ENCODE measurements at regions not wholly inside any gene's neighbourhood (a gene's known extent, or its start where the extent isn't known, plus 50 kb on each side); places are given as distances from the start of the nearest gene placed in this dataset.

DNA sequence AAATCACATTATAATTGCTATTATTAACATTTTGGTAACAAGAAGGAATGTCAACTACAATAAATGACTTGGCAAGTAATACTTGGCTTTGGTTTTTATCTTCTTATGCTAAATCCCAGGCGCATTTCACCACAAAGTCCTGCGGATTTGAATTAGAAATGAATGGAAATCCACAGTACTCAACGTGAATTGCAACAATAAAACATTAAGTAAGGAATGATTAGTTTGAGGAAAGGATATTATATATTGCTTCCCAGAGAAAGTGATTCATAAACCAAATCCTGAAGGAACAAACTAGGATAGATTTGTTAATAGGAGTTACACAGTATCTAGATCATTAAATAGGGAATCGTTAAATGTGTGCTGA lies 1089.7 kb downstream of the TRHDE start:
- Histone ChIP-seq H3K27ac (ENCODE audit: low read length) (no peak overlapping the region), H3K27me3 (ENCODE audit: control insufficient read depth, insufficient read depth, low read length) (no peaks in the 10 kb centered on the region), H3K4me1 (ENCODE audit: control insufficient read depth, insufficient read depth, low read length) (no peaks in the 10 kb centered on the region), H3K9me3 (ENCODE audit: control insufficient read depth, insufficient read depth, low read depth, low read length) (no peaks in the 10 kb centered on the region), H3K4me3 (ENCODE audit: low read depth in 2 of 2, low read length in 2 of 2) (no peak overlapping the region), H3K36me3 (ENCODE audit: control insufficient read depth, insufficient read depth, low read length) (no peaks in the 10 kb centered on the region)
- intact Hi-C loops (cut with micrococcal nuclease; ENCODE audit: unreplicated experiment), result no loop called here
- ATAC-seq, result no peak
- BruUV-seq (replicated peaks), result no TSS peak
- in situ Hi-C loops (cut with HindIII; ENCODE audit: low pct_unique_long_range_greater_than_20kb, low sequenced_read_pairs), result no loop called here
- CTCF ChIA-PET, result no interaction called here
- POLR2A ChIA-PET, result no interaction called here
- no peak for DNase-seq (ENCODE audit: low read depth, low spot score)
- TF ChIP-seq TCF7L2 (IDR thresholded peaks at IDR 0.05; ENCODE audit: low read depth, low read length) (no peak), SIN3A (IDR thresholded peaks at IDR 0.05; ENCODE audit: borderline replicate concordance, insufficient read depth, low read depth, low read length) (no peak)

DNA sequence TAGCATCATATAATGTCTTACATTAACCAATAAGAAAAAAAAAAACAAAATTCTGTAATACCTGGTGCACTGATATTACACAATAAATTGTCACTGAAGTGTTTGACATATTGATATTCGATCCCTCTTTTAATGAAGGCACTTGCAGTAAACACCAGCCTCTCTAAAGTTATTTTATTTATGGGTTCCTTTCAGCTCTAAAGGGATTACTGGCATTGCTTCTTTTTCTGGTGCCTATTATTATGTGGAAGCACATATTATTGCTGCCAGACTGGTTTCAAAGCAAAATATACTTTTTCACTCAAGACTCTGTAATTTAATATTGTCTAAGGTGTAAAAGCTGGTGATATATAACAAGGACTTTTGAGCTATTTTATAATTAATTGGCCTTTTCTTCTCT lies 1090.5 kb downstream of the TRHDE start:
- no peak overlapping the region for H3K27ac ChIP-seq (ENCODE audit: low read length)
- BruUV-seq (replicated peaks), result no TSS peak
- ChIA-PET POLR2A (no interaction called here), CTCF (no interaction called here)
- H3K27me3 ChIP-seq (ENCODE audit: control insufficient read depth, insufficient read depth, low read length), result no peaks in the 10 kb centered on the region
- in situ Hi-C loops (cut with HindIII; ENCODE audit: low pct_unique_long_range_greater_than_20kb, low sequenced_read_pairs) (no loop called here), intact Hi-C loops (cut with micrococcal nuclease; ENCODE audit: unreplicated experiment) (no loop called here)
- no peak for DNase-seq (ENCODE audit: low read depth, low spot score)
- no peaks in the 10 kb centered on the region for H3K9me3 ChIP-seq (ENCODE audit: control insufficient read depth, insufficient read depth, low read depth, low read length)
- TF ChIP-seq, protein P1, sequence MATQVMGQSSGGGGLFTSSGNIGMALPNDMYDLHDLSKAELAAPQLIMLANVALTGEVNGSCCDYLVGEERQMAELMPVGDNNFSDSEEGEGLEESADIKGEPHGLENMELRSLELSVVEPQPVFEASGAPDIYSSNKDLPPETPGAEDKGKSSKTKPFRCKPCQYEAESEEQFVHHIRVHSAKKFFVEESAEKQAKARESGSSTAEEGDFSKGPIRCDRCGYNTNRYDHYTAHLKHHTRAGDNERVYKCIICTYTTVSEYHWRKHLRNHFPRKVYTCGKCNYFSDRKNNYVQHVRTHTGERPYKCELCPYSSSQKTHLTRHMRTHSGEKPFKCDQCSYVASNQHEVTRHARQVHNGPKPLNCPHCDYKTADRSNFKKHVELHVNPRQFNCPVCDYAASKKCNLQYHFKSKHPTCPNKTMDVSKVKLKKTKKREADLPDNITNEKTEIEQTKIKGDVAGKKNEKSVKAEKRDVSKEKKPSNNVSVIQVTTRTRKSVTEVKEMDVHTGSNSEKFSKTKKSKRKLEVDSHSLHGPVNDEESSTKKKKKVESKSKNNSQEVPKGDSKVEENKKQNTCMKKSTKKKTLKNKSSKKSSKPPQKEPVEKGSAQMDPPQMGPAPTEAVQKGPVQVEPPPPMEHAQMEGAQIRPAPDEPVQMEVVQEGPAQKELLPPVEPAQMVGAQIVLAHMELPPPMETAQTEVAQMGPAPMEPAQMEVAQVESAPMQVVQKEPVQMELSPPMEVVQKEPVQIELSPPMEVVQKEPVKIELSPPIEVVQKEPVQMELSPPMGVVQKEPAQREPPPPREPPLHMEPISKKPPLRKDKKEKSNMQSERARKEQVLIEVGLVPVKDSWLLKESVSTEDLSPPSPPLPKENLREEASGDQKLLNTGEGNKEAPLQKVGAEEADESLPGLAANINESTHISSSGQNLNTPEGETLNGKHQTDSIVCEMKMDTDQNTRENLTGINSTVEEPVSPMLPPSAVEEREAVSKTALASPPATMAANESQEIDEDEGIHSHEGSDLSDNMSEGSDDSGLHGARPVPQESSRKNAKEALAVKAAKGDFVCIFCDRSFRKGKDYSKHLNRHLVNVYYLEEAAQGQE (IDR thresholded peaks at IDR 0.05; ENCODE audit: insufficient read depth in 1 of 2, low read depth in 2 of 2, low read length in 1 of 2), result no peak
- TF ChIP-seq POLR2AphosphoS5 (IDR thresholded peaks at IDR 0.05; ENCODE audit: low read depth, low read length), result no peak
- no peak for TF ChIP-seq SIN3A (IDR thresholded peaks at IDR 0.05; ENCODE audit: borderline replicate concordance, insufficient read depth, low read depth, low read length)
- TF ChIP-seq, protein P2, sequence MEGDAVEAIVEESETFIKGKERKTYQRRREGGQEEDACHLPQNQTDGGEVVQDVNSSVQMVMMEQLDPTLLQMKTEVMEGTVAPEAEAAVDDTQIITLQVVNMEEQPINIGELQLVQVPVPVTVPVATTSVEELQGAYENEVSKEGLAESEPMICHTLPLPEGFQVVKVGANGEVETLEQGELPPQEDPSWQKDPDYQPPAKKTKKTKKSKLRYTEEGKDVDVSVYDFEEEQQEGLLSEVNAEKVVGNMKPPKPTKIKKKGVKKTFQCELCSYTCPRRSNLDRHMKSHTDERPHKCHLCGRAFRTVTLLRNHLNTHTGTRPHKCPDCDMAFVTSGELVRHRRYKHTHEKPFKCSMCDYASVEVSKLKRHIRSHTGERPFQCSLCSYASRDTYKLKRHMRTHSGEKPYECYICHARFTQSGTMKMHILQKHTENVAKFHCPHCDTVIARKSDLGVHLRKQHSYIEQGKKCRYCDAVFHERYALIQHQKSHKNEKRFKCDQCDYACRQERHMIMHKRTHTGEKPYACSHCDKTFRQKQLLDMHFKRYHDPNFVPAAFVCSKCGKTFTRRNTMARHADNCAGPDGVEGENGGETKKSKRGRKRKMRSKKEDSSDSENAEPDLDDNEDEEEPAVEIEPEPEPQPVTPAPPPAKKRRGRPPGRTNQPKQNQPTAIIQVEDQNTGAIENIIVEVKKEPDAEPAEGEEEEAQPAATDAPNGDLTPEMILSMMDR (IDR thresholded peaks at IDR 0.05), result no peak
- no peak for TF ChIP-seq TCF7L2 (IDR thresholded peaks at IDR 0.05; ENCODE audit: low read depth, low read length)
- H3K36me3 ChIP-seq (ENCODE audit: control insufficient read depth, insufficient read depth, low read length), result no peaks in the 10 kb centered on the region
- ATAC-seq, result no peak
- no peak overlapping the region for H3K4me3 ChIP-seq (ENCODE audit: low read depth in 2 of 2, low read length in 2 of 2)
- no peaks in the 10 kb centered on the region for H3K4me1 ChIP-seq (ENCODE audit: control insufficient read depth, insufficient read depth, low read length)

DNA sequence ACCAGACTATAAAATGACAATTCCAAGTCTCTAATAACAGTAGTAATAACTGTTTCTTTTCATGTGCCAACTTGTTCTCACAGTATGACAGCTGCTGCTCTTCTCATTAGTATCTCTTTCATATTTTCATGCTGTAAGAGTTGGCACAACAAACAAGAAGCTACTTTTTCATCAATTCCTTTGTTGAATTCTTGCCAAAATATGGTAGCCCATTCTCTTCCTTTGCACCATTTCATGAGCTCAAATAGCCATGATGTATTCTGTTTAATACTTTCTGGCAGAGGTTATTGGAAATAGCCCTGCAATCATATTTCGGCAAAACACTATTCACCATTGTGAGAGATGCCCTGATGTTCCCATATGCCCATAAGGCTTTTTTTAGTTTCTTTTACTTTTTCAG lies 1100.7 kb downstream of the TRHDE start:
- POLR2A ChIA-PET, result no interaction called here
- TF ChIP-seq TCF7L2 (IDR thresholded peaks at IDR 0.05; ENCODE audit: low read depth, low read length) (no peak), POLR2AphosphoS5 (IDR thresholded peaks at IDR 0.05; ENCODE audit: low read depth, low read length) (no peak), SIN3A (IDR thresholded peaks at IDR 0.05; ENCODE audit: borderline replicate concordance, insufficient read depth, low read depth, low read length) (no peak)
- TF ChIP-seq, protein P2 (IDR thresholded peaks at IDR 0.05), result no peak
- TF ChIP-seq, protein P1 (IDR thresholded peaks at IDR 0.05; ENCODE audit: insufficient read depth in 1 of 2, low read depth in 2 of 2, low read length in 1 of 2), result no peak

More for the DNA sequence above, 1100.7 kb downstream of the TRHDE start:
- DNase-seq (ENCODE audit: low read depth, low spot score) (no peak), ATAC-seq (no peak)
- Histone ChIP-seq H3K36me3 (ENCODE audit: control insufficient read depth, insufficient read depth, low read length) (no peaks in the 10 kb centered on the region), H3K4me1 (ENCODE audit: control insufficient read depth, insufficient read depth, low read length) (no peaks in the 10 kb centered on the region), H3K27me3 (ENCODE audit: control insufficient read depth, insufficient read depth, low read length) (no peaks in the 10 kb centered on the region), H3K4me3 (ENCODE audit: low read depth in 2 of 2, low read length in 2 of 2) (no peak overlapping the region), H3K27ac (ENCODE audit: low read length) (no peak overlapping the region), H3K9me3 (ENCODE audit: control insufficient read depth, insufficient read depth, low read depth, low read length) (no peaks in the 10 kb centered on the region)
- intact Hi-C loops (cut with micrococcal nuclease; ENCODE audit: unreplicated experiment) (no loop called here), in situ Hi-C loops (cut with HindIII; ENCODE audit: low pct_unique_long_range_greater_than_20kb, low sequenced_read_pairs) (no loop called here)
- BruUV-seq (replicated peaks), result no TSS peak
- CTCF ChIA-PET, result no interaction called here

All from Panc1 (cell line).